ENCODE measurements at regions not wholly inside any gene's neighbourhood (a gene's known extent, or its start where the extent isn't known, plus 50 kb on each side); places are given as distances from the start of the nearest gene placed in this dataset.

- TF ChIP-seq, protein P1, sequence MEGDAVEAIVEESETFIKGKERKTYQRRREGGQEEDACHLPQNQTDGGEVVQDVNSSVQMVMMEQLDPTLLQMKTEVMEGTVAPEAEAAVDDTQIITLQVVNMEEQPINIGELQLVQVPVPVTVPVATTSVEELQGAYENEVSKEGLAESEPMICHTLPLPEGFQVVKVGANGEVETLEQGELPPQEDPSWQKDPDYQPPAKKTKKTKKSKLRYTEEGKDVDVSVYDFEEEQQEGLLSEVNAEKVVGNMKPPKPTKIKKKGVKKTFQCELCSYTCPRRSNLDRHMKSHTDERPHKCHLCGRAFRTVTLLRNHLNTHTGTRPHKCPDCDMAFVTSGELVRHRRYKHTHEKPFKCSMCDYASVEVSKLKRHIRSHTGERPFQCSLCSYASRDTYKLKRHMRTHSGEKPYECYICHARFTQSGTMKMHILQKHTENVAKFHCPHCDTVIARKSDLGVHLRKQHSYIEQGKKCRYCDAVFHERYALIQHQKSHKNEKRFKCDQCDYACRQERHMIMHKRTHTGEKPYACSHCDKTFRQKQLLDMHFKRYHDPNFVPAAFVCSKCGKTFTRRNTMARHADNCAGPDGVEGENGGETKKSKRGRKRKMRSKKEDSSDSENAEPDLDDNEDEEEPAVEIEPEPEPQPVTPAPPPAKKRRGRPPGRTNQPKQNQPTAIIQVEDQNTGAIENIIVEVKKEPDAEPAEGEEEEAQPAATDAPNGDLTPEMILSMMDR (IDR thresholded peaks at IDR 0.05; ENCODE audit: control extremely low read depth in 1 of 3, insufficient read depth in 1 of 3, low read depth in 1 of 3, low read length in 3 of 3): peak; percentile 52 to 69 (median 53); a peak in 3 of 4 replicates
- TF ChIP-seq CTBP2 (IDR thresholded peaks at IDR 0.05; ENCODE audit: borderline replicate concordance, insufficient read depth, insufficient read length, low read length): no peak
These were observed 331.8 kb downstream of the HACE1 start (continued) for GRCh38 chr6:104527761-104528415.

Measured in H1 (cell line).